GM12878 (cell line): ENCODE measurements at regions not wholly inside any gene's neighbourhood (a gene's known extent, or its start where the extent isn't known, plus 50 kb on each side); places are given as distances from the start of the nearest gene placed in this dataset.

Experiments used
- ATAC-seq: fragments of 200-7000 bp; cut with Tn5 transposase; 3 replicates; pipeline ENCODE4 v1.9.1; 2020; ENCODE audit warnings: mild to moderate bottlenecking, moderate library complexity
- BruUV-seq: library from RNA; stranded (reverse); fragments of 400-500 nt; replicated peaks from 2 replicates; lab custom pipeline; 2021; lab: Mats Ljungman, UMichigan
- CTCF ChIA-PET: fragments of 300-600 bp; sonication (Branson Sonifier 250); formaldehyde crosslinking; extraction: SDS; loops from one replicate; lab custom pipeline; 2021; ENCODE audit warnings: inconsistent platforms; lab: Yijun Ruan, JAX
- POLR2A ChIA-PET: fragments of 350-600 bp; formaldehyde crosslinking; extraction: SDS; loops from one replicate; lab custom pipeline; 2021; ENCODE audit warnings: inconsistent platforms; lab: Charles Lee
- RAD21 ChIA-PET: fragments of 300-600 bp; sonication (Branson Sonifier 250); formaldehyde crosslinking; loops from one replicate; lab custom pipeline; 2023; ENCODE audit warnings: antibody characterized with exemption; ENCODE audit not compliant: unreplicated experiment; lab: Charles Lee
- SMC1A ChIA-PET: fragments of 300-600 bp; sonication (Branson Sonifier 250); formaldehyde crosslinking; loops from one replicate; lab custom pipeline; 2023; ENCODE audit not compliant: unreplicated experiment, uncharacterized antibody; lab: Charles Lee
- DNase-seq: peaks from one replicate; pipeline ENCODE4 v3.0.0-alpha.2; 2011; ENCODE audit warnings: low read depth, low spot score
- FAIRE-seq: peaks from 3 replicates; lab custom pipeline; 2011; peaks lifted over from hg19 to GRCh38; lab: Jason Lieb, UNC
- H2AFZ ChIP-seq: 2 replicates; pipeline ENCODE4 v1.6.0; 2011; ENCODE audit warnings: low read depth, low read length, control low read depth; ENCODE audit not compliant: control insufficient read depth
- H3K27ac ChIP-seq: 2 replicates; pipeline ENCODE4 v1.5.1; 2011; ENCODE audit warnings: control low read depth; ENCODE audit not compliant: control insufficient read depth, insufficient read depth
- H3K27me3 ChIP-seq, 2 experiments: replicated peaks in 1 of 2; 2 replicates each; pipeline versions ENCODE4 v1.6.0 to v1.6.1; 2011; ENCODE audit warnings: low read length in 1 of 2; ENCODE audit not compliant: control insufficient read depth in 2 of 2, insufficient read depth in 2 of 2
- H3K36me3 ChIP-seq, 2 experiments: 2 replicates each; pipeline ENCODE4 v1.5.1; 2011; ENCODE audit warnings: low read length in 1 of 2; ENCODE audit not compliant: control insufficient read depth in 2 of 2, insufficient read depth in 2 of 2
- H3K4me1 ChIP-seq: 2 replicates; pipeline ENCODE4 v1.6.1; 2011; ENCODE audit warnings: mild to moderate bottlenecking, low read length, moderate library complexity, mixed read lengths; ENCODE audit not compliant: control insufficient read depth, insufficient read depth
- H3K4me2 ChIP-seq: 2 replicates; pipeline ENCODE4 v1.6.0; 2011; ENCODE audit warnings: control low read depth; ENCODE audit not compliant: control insufficient read depth, insufficient read depth
- H3K4me3 ChIP-seq: fragments of 200-600 bp; sonication (generic); 2 replicates; pipeline ENCODE4 v1.5.1; 2016
- H3K79me2 ChIP-seq: 2 replicates; pipeline ENCODE4 v1.6.0; 2011; ENCODE audit warnings: low read length; ENCODE audit not compliant: control insufficient read depth, insufficient read depth
- H3K9ac ChIP-seq: 2 replicates; pipeline ENCODE4 v1.8.0; 2011; ENCODE audit warnings: low read length, control low read depth, mixed read lengths; ENCODE audit not compliant: control insufficient read depth, insufficient read depth
- H3K9me3 ChIP-seq: replicated peaks from 3 replicates; pipeline ENCODE4 v1.5.1; 2011; ENCODE audit warnings: mild to moderate bottlenecking, low read length; ENCODE audit not compliant: control insufficient read depth, insufficient read depth
- H4K20me1 ChIP-seq: 2 replicates; pipeline ENCODE4 v1.6.0; 2011; ENCODE audit not compliant: control insufficient read depth, insufficient read depth
- ATF2 ChIP-seq: IDR thresholded peaks from 2 replicates; pipeline ENCODE4 v1.6.1; 2012; ENCODE audit warnings: low read length, inconsistent platforms
- BCL11A ChIP-seq: IDR thresholded peaks from 2 replicates; pipeline ENCODE4 v1.6.1; 2011; ENCODE audit warnings: low read depth, low read length
- CBFB ChIP-seq: IDR thresholded peaks from 2 replicates; pipeline ENCODE4 v1.6.1; 2016; ENCODE audit warnings: antibody characterized with exemption, low read depth
- ESRRA ChIP-seq: IDR thresholded peaks from 2 replicates; pipeline ENCODE4 v1.6.1; 2012; ENCODE audit warnings: mild to moderate bottlenecking, low read length, improper control_type of control experiment
- FOXK2 ChIP-seq: fragments of 450-650 bp; IDR thresholded peaks from 2 replicates; pipeline ENCODE4 v1.6.1; 2017; ENCODE audit warnings: mild to moderate bottlenecking, moderate library complexity
- HCFC1 ChIP-seq: fragments of 150-350 bp; IDR thresholded peaks from 2 replicates; pipeline ENCODE4 v1.6.1; 2014; ENCODE audit warnings: low read length
- IKZF2 ChIP-seq, 2 experiments: fragments of 450-650 bp; IDR thresholded peaks; 2 replicates each; pipeline ENCODE4 v1.6.1; 2017; ENCODE audit warnings: mild to moderate bottlenecking in 2 of 2, moderate library complexity in 2 of 2
- KDM1A ChIP-seq: fragments of 200-600 bp; sonication (generic); IDR thresholded peaks from 2 replicates; pipeline ENCODE4 v1.6.1; 2016; ENCODE audit warnings: borderline replicate concordance
- POLR2AphosphoS2 ChIP-seq: IDR thresholded peaks from 2 replicates; pipeline ENCODE4 v1.6.1; 2011; ENCODE audit warnings: low read depth, mild to moderate bottlenecking, low read length, improper control_type of control experiment, moderate library complexity
- RUNX3 ChIP-seq: IDR thresholded peaks from 2 replicates; pipeline ENCODE4 v1.6.1; 2012; ENCODE audit warnings: low read length, inconsistent platforms
- SIN3A ChIP-seq: IDR thresholded peaks from 2 replicates; pipeline ENCODE4 v1.6.1; 2012; ENCODE audit warnings: low read depth, low read length, improper control_type of control experiment
- WRNIP1 ChIP-seq: IDR thresholded peaks from 2 replicates; pipeline ENCODE4 v1.6.1; 2011; ENCODE audit warnings: low read depth, low read length, improper control_type of control experiment, borderline replicate concordance
- ZNF24 ChIP-seq: fragments of 450-650 bp; IDR thresholded peaks from 2 replicates; pipeline ENCODE4 v1.6.1; 2017; ENCODE audit warnings: antibody characterized with exemption, mild to moderate bottlenecking
- ZNF622 ChIP-seq: fragments of 450-650 bp; IDR thresholded peaks from 2 replicates; pipeline ENCODE4 v1.6.1; 2017; ENCODE audit warnings: mild to moderate bottlenecking, inconsistent platforms
- WGBS: methylation state at CpG from one replicate; pipeline ENCODE4 v1.1.6; 2016; ENCODE audit warnings: low lambda C conversion rate; ENCODE audit not compliant: insufficient replicate concordance, insufficient coverage; ENCODE audit errors: missing lambda C conversion rate; 5-methylcytosine and 5-hydroxymethylcytosine counted together
- in situ Hi-C: fragments of 300-500 bp; cut with MboI; formaldehyde crosslinking; loops from 9 replicates; pipeline ENCODE4 v1.14.3; 2018; ENCODE audit warnings: mixed read lengths
- intact Hi-C: fragments of 100-400 bp; cut with micrococcal nuclease; formaldehyde crosslinking; loops from one replicate; pipeline ENCODE4 v1.14.2; 2022; ENCODE audit not compliant: unreplicated experiment
- TF ChIP-seq, protein P1 (sequence below), 3 experiments: IDR thresholded peaks in 2 of 3; conservative IDR thresholded peaks in 1 of 3; 2 replicates each; pipeline ENCODE4 v1.5.1; 2011; ENCODE audit warnings: low read depth in 3 of 3, low read length in 3 of 3, mild to moderate bottlenecking in 3 of 3, control low read depth in 2 of 3, moderate library complexity in 2 of 3, inconsistent platforms in 1 of 3, mixed read lengths in 1 of 3; ENCODE audit not compliant: control insufficient read depth in 2 of 3, insufficient read depth in 1 of 3; ENCODE audit errors: extremely low read depth in 1 of 3
- TF ChIP-seq, protein P2 (sequence below): fragments of 450-650 bp; IDR thresholded peaks from 2 replicates; pipeline ENCODE4 v1.6.1; 2018; ENCODE audit warnings: mild to moderate bottlenecking, low read depth, moderate library complexity; ENCODE audit not compliant: partially characterized antibody

GRCh38 chrX:57211906-57212305 is 74.6 kb upstream of the FAAH2 start:
- Histone ChIP-seq H3K4me2 (no peak overlapping the region), H3K9ac (no peak overlapping the region), H3K4me3 (no peak overlapping the region), H4K20me1 (no peaks in the 10 kb centered on the region), H3K27ac (no peak overlapping the region), H3K27me3 (no peaks in the 10 kb centered on the region), H2AFZ (no peak overlapping the region), H3K4me1 (no peaks in the 10 kb centered on the region), H3K79me2 (no peaks in the 10 kb centered on the region), H3K9me3 (peaks cover 1% of the 10 kb centered on the region; the same call in 1 of the 3 replicates), H3K36me3 (no peaks in the 10 kb centered on the region)
- BruUV-seq: no TSS peak
- RAD21 ChIA-PET: no interaction called here
- no peak for ATAC-seq
- intact Hi-C loops (no loop called here), in situ Hi-C loops (no loop called here)
- POLR2A ChIA-PET: no interaction called here
- SMC1A ChIA-PET: no interaction called here
- no peak for DNase-seq
- 0% methylated on average over 1 of the region's 1 CpG for WGBS
- TF ChIP-seq RUNX3 (no peak), ATF2 (no peak), ZNF24 (no peak), KDM1A (no peak), BCL11A (no peak), CBFB (no peak), POLR2AphosphoS2 (no peak), ZNF622 (no peak), ESRRA (no peak), IKZF2 (IDR thresholded peaks at IDR 0.05) (no peak), WRNIP1 (no peak), HCFC1 (no peak), SIN3A (no peak), FOXK2 (no peak)
- TF ChIP-seq, protein P1, sequence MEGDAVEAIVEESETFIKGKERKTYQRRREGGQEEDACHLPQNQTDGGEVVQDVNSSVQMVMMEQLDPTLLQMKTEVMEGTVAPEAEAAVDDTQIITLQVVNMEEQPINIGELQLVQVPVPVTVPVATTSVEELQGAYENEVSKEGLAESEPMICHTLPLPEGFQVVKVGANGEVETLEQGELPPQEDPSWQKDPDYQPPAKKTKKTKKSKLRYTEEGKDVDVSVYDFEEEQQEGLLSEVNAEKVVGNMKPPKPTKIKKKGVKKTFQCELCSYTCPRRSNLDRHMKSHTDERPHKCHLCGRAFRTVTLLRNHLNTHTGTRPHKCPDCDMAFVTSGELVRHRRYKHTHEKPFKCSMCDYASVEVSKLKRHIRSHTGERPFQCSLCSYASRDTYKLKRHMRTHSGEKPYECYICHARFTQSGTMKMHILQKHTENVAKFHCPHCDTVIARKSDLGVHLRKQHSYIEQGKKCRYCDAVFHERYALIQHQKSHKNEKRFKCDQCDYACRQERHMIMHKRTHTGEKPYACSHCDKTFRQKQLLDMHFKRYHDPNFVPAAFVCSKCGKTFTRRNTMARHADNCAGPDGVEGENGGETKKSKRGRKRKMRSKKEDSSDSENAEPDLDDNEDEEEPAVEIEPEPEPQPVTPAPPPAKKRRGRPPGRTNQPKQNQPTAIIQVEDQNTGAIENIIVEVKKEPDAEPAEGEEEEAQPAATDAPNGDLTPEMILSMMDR (IDR thresholded peaks at IDR 0.05 in 2 of 3, conservative IDR thresholded peaks at IDR 0.05 in 1 of 3; ENCODE audit: control insufficient read depth in 2 of 3, extremely low read depth in 1 of 3, insufficient read depth in 1 of 3, low read depth in 3 of 3, low read length in 3 of 3): no peak
- TF ChIP-seq, protein P2, sequence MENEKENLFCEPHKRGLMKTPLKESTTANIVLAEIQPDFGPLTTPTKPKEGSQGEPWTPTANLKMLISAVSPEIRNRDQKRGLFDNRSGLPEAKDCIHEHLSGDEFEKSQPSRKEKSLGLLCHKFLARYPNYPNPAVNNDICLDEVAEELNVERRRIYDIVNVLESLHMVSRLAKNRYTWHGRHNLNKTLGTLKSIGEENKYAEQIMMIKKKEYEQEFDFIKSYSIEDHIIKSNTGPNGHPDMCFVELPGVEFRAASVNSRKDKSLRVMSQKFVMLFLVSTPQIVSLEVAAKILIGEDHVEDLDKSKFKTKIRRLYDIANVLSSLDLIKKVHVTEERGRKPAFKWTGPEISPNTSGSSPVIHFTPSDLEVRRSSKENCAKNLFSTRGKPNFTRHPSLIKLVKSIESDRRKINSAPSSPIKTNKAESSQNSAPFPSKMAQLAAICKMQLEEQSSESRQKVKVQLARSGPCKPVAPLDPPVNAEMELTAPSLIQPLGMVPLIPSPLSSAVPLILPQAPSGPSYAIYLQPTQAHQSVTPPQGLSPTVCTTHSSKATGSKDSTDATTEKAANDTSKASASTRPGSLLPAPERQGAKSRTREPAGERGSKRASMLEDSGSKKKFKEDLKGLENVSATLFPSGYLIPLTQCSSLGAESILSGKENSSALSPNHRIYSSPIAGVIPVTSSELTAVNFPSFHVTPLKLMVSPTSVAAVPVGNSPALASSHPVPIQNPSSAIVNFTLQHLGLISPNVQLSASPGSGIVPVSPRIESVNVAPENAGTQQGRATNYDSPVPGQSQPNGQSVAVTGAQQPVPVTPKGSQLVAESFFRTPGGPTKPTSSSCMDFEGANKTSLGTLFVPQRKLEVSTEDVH: no peak
- CTCF ChIA-PET: no interaction called here
- no peak for FAIRE-seq
